SK-N-SH (cell line): ENCODE measurements at regions not wholly inside any gene's neighbourhood (a gene's known extent, or its start where the extent isn't known, plus 50 kb on each side); places are given as distances from the start of the nearest gene placed in this dataset.

Source experiments
- CTCF ChIA-PET: fragments of 300-600, 350-600 bp; formaldehyde crosslinking; extraction: SDS; loops from one replicate; lab custom pipeline; 2021; lab: Yijun Ruan, JAX
- POLR2A ChIA-PET: fragments of 350-600 bp; sonication (Branson Sonifier 250); formaldehyde crosslinking; extraction: SDS; loops from one replicate; lab custom pipeline; 2020; ENCODE audit warnings: antibody characterized with exemption, inconsistent platforms; lab: Yijun Ruan, JAX
- DNase-seq: peaks from one replicate; pipeline ENCODE4 v3.0.0; 2012
- H2AFZ ChIP-seq: fragments of 200-600 bp; sonication (generic); 2 replicates; pipeline ENCODE4 v1.8.1; 2016; ENCODE audit warnings: antibody characterized with exemption, mild to moderate bottlenecking, low read depth
- H3F3A ChIP-seq: fragments of 200-600 bp; sonication (generic); replicated peaks from 2 replicates; pipeline ENCODE3; 2016; ENCODE audit warnings: antibody characterized with exemption, mild to moderate bottlenecking; ENCODE audit not compliant: insufficient read depth
- H3K27ac ChIP-seq, 2 experiments: fragments of 200-500 bp in 1 of 2; fragments of 200-600 bp in 1 of 2; sonication (Bioruptor generic) in 1 of 2; sonication (generic), shearing (Covaris generic) in 1 of 2; 2 replicates each; pipeline versions ENCODE4 v1.5.1 to v1.6.1; 2014 to 2016; ENCODE audit warnings: low read depth in 2 of 2, inconsistent platforms in 1 of 2, low read length in 1 of 2, mild to moderate bottlenecking in 1 of 2, mixed read lengths in 1 of 2
- H3K27me3 ChIP-seq: fragments of 200-600 bp; sonication (generic), shearing (Covaris generic); 2 replicates; pipeline ENCODE4 v1.6.1; 2016; ENCODE audit warnings: mixed run types; ENCODE audit not compliant: insufficient read depth
- H3K36me3 ChIP-seq, 2 experiments: fragments of 200-500 bp in 1 of 2; fragments of 200-600 bp in 1 of 2; sonication (Bioruptor generic) in 1 of 2; sonication (generic) in 1 of 2; replicated peaks in 1 of 2; 2 replicates each; pipeline versions ENCODE3 to v1.5.1; 2014 to 2016; ENCODE audit warnings: low read length in 1 of 2, mild to moderate bottlenecking in 1 of 2; ENCODE audit not compliant: insufficient read depth in 2 of 2, control insufficient read depth in 1 of 2
- H3K4me1 ChIP-seq, 2 experiments: fragments of 200-500 bp in 1 of 2; fragments of 200-600 bp in 1 of 2; sonication (Bioruptor generic) in 1 of 2; sonication (generic), shearing (Covaris generic) in 1 of 2; 2 replicates each; pipeline versions ENCODE4 v1.5.1 to v1.6.1; 2014 to 2016; ENCODE audit warnings: low read depth in 1 of 2, low read length in 1 of 2, mixed run types in 1 of 2; ENCODE audit not compliant: insufficient read depth in 2 of 2, control insufficient read depth in 1 of 2
- H3K4me2 ChIP-seq: fragments of 200-600 bp; sonication (generic), shearing (Covaris generic); 2 replicates; pipeline ENCODE4 v1.6.1; 2017; ENCODE audit warnings: mixed run types
- H3K4me3 ChIP-seq, 2 experiments: fragments of 200-500 bp in 1 of 2; fragments of 200-600 bp in 1 of 2; sonication (Bioruptor generic) in 1 of 2; sonication (generic), shearing (Covaris generic) in 1 of 2; 2 replicates each; pipeline versions ENCODE4 v1.5.1 to v1.8.1; 2014 to 2016; ENCODE audit warnings: low read depth in 2 of 2, inconsistent platforms in 1 of 2, low read length in 1 of 2, mild to moderate bottlenecking in 1 of 2, mixed read lengths in 1 of 2, moderate library complexity in 1 of 2
- H3K79me2 ChIP-seq: fragments of 200-600 bp; sonication (generic); 2 replicates; pipeline ENCODE4 v1.8.1; 2017; ENCODE audit warnings: mild to moderate bottlenecking; ENCODE audit not compliant: insufficient read depth
- H3K9ac ChIP-seq: fragments of 200-600 bp; sonication (generic); 2 replicates; pipeline ENCODE4 v1.6.1; 2017; ENCODE audit warnings: mixed run types
- H3K9me2 ChIP-seq: fragments of 200-600 bp; sonication (generic); 2 replicates; pipeline ENCODE4 v1.6.1; 2017; ENCODE audit warnings: mixed run types
- H3K9me3 ChIP-seq: fragments of 200-600 bp; sonication (generic); 2 replicates; pipeline ENCODE4 v1.6.1; 2017; ENCODE audit warnings: mixed run types, mild to moderate bottlenecking, moderate library complexity
- H4K20me1 ChIP-seq: fragments of 200-600 bp; sonication (generic); 2 replicates; pipeline ENCODE4 v1.6.1; 2017; ENCODE audit warnings: mild to moderate bottlenecking, mixed run types; ENCODE audit not compliant: insufficient read depth
- CHD2 ChIP-seq: fragments of 150-350 bp; IDR thresholded peaks from 2 replicates; pipeline ENCODE4 v1.6.1; 2018; ENCODE audit warnings: low read length; ENCODE audit not compliant: partially characterized antibody
- CTCF ChIP-seq: fragments of 200-600 bp; sonication (generic); IDR thresholded peaks from 2 replicates; pipeline ENCODE4 v1.6.1; 2017; ENCODE audit warnings: antibody characterized with exemption, mild to moderate bottlenecking, moderate library complexity
- ELF1 ChIP-seq: IDR thresholded peaks from 2 replicates; pipeline ENCODE4 v1.4.0; 2012
- FOSL2 ChIP-seq: IDR thresholded peaks from 2 replicates; pipeline ENCODE4 v1.4.0; 2012; ENCODE audit warnings: low read depth, mild to moderate bottlenecking, moderate library complexity, borderline replicate concordance
- FOXJ3 ChIP-seq: sonication (generic); formaldehyde crosslinking; IDR thresholded peaks from 2 replicates; pipeline ENCODE4 v1.5.1; 2020; ENCODE audit warnings: mild to moderate bottlenecking, missing genetic modification reagents
- GATA2 ChIP-seq: sonication (generic); formaldehyde crosslinking; IDR thresholded peaks from 2 replicates; pipeline ENCODE4 v1.5.0; 2020; ENCODE audit warnings: mild to moderate bottlenecking, missing genetic modification reagents
- IRF3 ChIP-seq: fragments of 150-350 bp; IDR thresholded peaks from 2 replicates; pipeline ENCODE4 v1.6.1; 2016; ENCODE audit warnings: mild to moderate bottlenecking, low read depth, low read length
- MEF2A ChIP-seq: IDR thresholded peaks from 2 replicates; pipeline ENCODE4 v1.4.0; 2012; ENCODE audit warnings: low read depth, borderline replicate concordance
- MXI1 ChIP-seq: IDR thresholded peaks from 2 replicates; pipeline ENCODE4 v1.6.1; 2012; ENCODE audit warnings: mild to moderate bottlenecking, low read depth, low read length, improper control_type of control experiment
- NFIC ChIP-seq: IDR thresholded peaks from 2 replicates; pipeline ENCODE4 v1.4.0; 2012; ENCODE audit warnings: borderline replicate concordance
- NRF1 ChIP-seq: IDR thresholded peaks from 2 replicates; pipeline ENCODE4 v1.6.1; 2012; ENCODE audit warnings: low read depth, mild to moderate bottlenecking, low read length
- POLR2AphosphoS5 ChIP-seq: IDR thresholded peaks from 2 replicates; pipeline ENCODE4 v1.6.1; 2012; ENCODE audit warnings: low read depth, low read length
- RAD21 ChIP-seq: IDR thresholded peaks from 2 replicates; pipeline ENCODE4 v1.6.1; 2012; ENCODE audit warnings: mild to moderate bottlenecking, low read length
- RCOR1 ChIP-seq: fragments of 150-350 bp; IDR thresholded peaks from 2 replicates; pipeline ENCODE4 v1.6.1; 2017; ENCODE audit warnings: antibody characterized with exemption, low read length
- RFX5 ChIP-seq: IDR thresholded peaks from 2 replicates; pipeline ENCODE4 v1.6.1; 2012; ENCODE audit warnings: mild to moderate bottlenecking, improper control_type of control experiment, low read length
- RXRA ChIP-seq: IDR thresholded peaks from 2 replicates; pipeline ENCODE4 v1.4.0; 2012; ENCODE audit warnings: low read depth, mild to moderate bottlenecking, borderline replicate concordance
- TCF12 ChIP-seq: IDR thresholded peaks from 2 replicates; pipeline ENCODE4 v1.4.0; 2012
- ZBTB33 ChIP-seq: IDR thresholded peaks from 2 replicates; pipeline ENCODE4 v1.4.0; 2012; ENCODE audit warnings: low read depth, borderline replicate concordance
- WGBS: methylation state at CpG from one replicate; pipeline ENCODE4 v1.1.6; 2017; ENCODE audit warnings: low lambda C conversion rate; 5-methylcytosine and 5-hydroxymethylcytosine counted together
- TF ChIP-seq, protein P1 (sequence below): IDR thresholded peaks from 2 replicates; pipeline ENCODE4 v1.6.1; 2012; ENCODE audit warnings: mild to moderate bottlenecking, low read depth, low read length, moderate library complexity
- TF ChIP-seq, protein P2 (sequence below): IDR thresholded peaks from 2 replicates; pipeline ENCODE4 v1.4.0; 2012; ENCODE audit warnings: low read depth, borderline replicate concordance

GRCh38 chr4:45399116-45399515 lies 672.8 kb upstream of the GNPDA2 start:
- Histone ChIP-seq H3K27ac (no peak overlapping the region), H3K36me3 (no peaks in the 10 kb centered on the region), H3K4me2 (no peak overlapping the region), H3K9me3 (no peaks in the 10 kb centered on the region), H2AFZ (no peak overlapping the region), H3K79me2 (no peaks in the 10 kb centered on the region), H3K4me1 (no peaks in the 10 kb centered on the region), H3F3A (no peaks in the 10 kb centered on the region), H4K20me1 (no peaks in the 10 kb centered on the region), H3K27me3 (no peaks in the 10 kb centered on the region), H3K9me2 (no peaks in the 10 kb centered on the region), H3K9ac (no peak overlapping the region), H3K4me3 (no peak overlapping the region)
- 2% methylated on average over 3 of the region's 3 CpGs for WGBS
- TF ChIP-seq, protein P1, sequence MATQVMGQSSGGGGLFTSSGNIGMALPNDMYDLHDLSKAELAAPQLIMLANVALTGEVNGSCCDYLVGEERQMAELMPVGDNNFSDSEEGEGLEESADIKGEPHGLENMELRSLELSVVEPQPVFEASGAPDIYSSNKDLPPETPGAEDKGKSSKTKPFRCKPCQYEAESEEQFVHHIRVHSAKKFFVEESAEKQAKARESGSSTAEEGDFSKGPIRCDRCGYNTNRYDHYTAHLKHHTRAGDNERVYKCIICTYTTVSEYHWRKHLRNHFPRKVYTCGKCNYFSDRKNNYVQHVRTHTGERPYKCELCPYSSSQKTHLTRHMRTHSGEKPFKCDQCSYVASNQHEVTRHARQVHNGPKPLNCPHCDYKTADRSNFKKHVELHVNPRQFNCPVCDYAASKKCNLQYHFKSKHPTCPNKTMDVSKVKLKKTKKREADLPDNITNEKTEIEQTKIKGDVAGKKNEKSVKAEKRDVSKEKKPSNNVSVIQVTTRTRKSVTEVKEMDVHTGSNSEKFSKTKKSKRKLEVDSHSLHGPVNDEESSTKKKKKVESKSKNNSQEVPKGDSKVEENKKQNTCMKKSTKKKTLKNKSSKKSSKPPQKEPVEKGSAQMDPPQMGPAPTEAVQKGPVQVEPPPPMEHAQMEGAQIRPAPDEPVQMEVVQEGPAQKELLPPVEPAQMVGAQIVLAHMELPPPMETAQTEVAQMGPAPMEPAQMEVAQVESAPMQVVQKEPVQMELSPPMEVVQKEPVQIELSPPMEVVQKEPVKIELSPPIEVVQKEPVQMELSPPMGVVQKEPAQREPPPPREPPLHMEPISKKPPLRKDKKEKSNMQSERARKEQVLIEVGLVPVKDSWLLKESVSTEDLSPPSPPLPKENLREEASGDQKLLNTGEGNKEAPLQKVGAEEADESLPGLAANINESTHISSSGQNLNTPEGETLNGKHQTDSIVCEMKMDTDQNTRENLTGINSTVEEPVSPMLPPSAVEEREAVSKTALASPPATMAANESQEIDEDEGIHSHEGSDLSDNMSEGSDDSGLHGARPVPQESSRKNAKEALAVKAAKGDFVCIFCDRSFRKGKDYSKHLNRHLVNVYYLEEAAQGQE, result no peak
- TF ChIP-seq CHD2 (no peak), FOSL2 (no peak), ELF1 (no peak), IRF3 (no peak), CTCF (no peak), GATA2 (CRISPR knock-in tag) (no peak), POLR2AphosphoS5 (no peak), RCOR1 (no peak), RFX5 (no peak)
- CTCF ChIA-PET, result no interaction called here
- POLR2A ChIA-PET, result no interaction called here
- DNase-seq, result no peak

GRCh38 chr4:45385306-45385705 lies 659.0 kb upstream of the GNPDA2 start:
- CTCF ChIA-PET, result no interaction called here
- no peak overlapping the region for H2AFZ ChIP-seq
- POLR2A ChIA-PET, result no interaction called here
- TF ChIP-seq IRF3 (no peak), MXI1 (no peak), NRF1 (no peak), ZBTB33 (no peak), GATA2 (CRISPR knock-in tag) (no peak), TCF12 (no peak), RXRA (no peak), RAD21 (no peak), NFIC (no peak), MEF2A (no peak), FOXJ3 (CRISPR knock-in tag) (no peak)
- TF ChIP-seq, protein P2, sequence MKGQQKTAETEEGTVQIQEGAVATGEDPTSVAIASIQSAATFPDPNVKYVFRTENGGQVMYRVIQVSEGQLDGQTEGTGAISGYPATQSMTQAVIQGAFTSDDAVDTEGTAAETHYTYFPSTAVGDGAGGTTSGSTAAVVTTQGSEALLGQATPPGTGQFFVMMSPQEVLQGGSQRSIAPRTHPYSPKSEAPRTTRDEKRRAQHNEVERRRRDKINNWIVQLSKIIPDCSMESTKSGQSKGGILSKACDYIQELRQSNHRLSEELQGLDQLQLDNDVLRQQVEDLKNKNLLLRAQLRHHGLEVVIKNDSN, result no peak

More at GRCh38 chr4:45385306-45385705, 659.0 kb upstream of the GNPDA2 start:
- H3K4me1 ChIP-seq, result no peaks in the 10 kb centered on the region
- H3K36me3 ChIP-seq, result no peaks in the 10 kb centered on the region
- H3K4me2 ChIP-seq, result no peak overlapping the region
- H3K9ac ChIP-seq, result no peak overlapping the region
- DNase-seq, result no peak
- H3K9me2 ChIP-seq, result no peaks in the 10 kb centered on the region
- no peaks in the 10 kb centered on the region for H4K20me1 ChIP-seq
- H3K27ac ChIP-seq, result no peak overlapping the region
- H3K4me3 ChIP-seq, result no peak overlapping the region
- no peaks in the 10 kb centered on the region for H3F3A ChIP-seq
- 0 out of 2 replicates have a peak, but pooled peaks cover 4% of the 10 kb centered on the region for H3K9me3 ChIP-seq
- no peaks in the 10 kb centered on the region for H3K27me3 ChIP-seq
- H3K79me2 ChIP-seq, result no peaks in the 10 kb centered on the region
